B cell (primary cell): ENCODE measurements at regions not wholly inside any gene's neighbourhood (a gene's known extent, or its start where the extent isn't known, plus 50 kb on each side); places are given as distances from the start of the nearest gene placed in this dataset.

ENCODE experiments used
- ATAC-seq: fragments of 200-7000 bp; cut with Tn5 transposase; one replicate; pipeline ENCODE4 v1.10.0; 2021; ENCODE audit warnings: low read depth, mild to moderate bottlenecking, moderate number of reproducible peaks, moderate library complexity
- CTCF ChIA-PET: fragments of 350-600 bp; sonication (Branson Sonifier 250); formaldehyde crosslinking; loops from one replicate; lab custom pipeline; 2021; ENCODE audit warnings: antibody characterized with exemption, inconsistent platforms; lab: Charles Lee
- POLR2A ChIA-PET: fragments of 350-600 bp; sonication (Branson Sonifier 250); formaldehyde crosslinking; loops from one replicate; lab custom pipeline; 2021; ENCODE audit warnings: antibody characterized with exemption; lab: Charles Lee
- DNase-seq: peaks from one replicate; pipeline ENCODE4 v3.0.0; 2013
- H2AFZ ChIP-seq: 2 replicates; pipeline ENCODE4 v1.6.1; 2012; ENCODE audit warnings: mild to moderate bottlenecking, low read depth, low read length; ENCODE audit not compliant: insufficient read depth, poor library complexity, severe bottlenecking
- H3K27ac ChIP-seq, 2 donors: 1 replicate in 1 of 2; 2 replicates in 1 of 2; pipeline ENCODE4 v1.5.1; 2012 to 2013; ENCODE audit warnings: low read length in 2 of 2, mild to moderate bottlenecking in 2 of 2, moderate library complexity in 1 of 2
- H3K27me3 ChIP-seq, 4 experiments: fragments of 200-600 bp in 1 of 4; sonication (generic) in 1 of 4; replicated peaks in 1 of 4; 1 replicate in 2 of 4; 2 replicates in 2 of 4; pipeline versions ENCODE4 v1.6.1 to v1.7.0; 2013 to 2016; ENCODE audit warnings: low read length in 3 of 4, mild to moderate bottlenecking in 2 of 4, mixed read lengths in 1 of 4, moderate library complexity in 1 of 4; ENCODE audit not compliant: insufficient read depth in 4 of 4, control insufficient read depth in 3 of 4; ENCODE audit errors: control extremely low read depth in 1 of 4
- H3K36me3 ChIP-seq, 2 experiments: replicated peaks in 1 of 2; 1 replicate in 1 of 2; 2 replicates in 1 of 2; pipeline versions ENCODE4 v1.6.1 to v1.7.1; 2013; ENCODE audit warnings: low read length in 1 of 2; ENCODE audit not compliant: insufficient read depth in 2 of 2, control insufficient read depth in 1 of 2; ENCODE audit errors: control extremely low read depth in 1 of 2, extremely low read depth in 1 of 2
- H3K4me1 ChIP-seq, 2 donors: fragments of 200-600 bp in 1 of 2; sonication (generic) in 1 of 2; 1 replicate in 1 of 2; 2 replicates in 1 of 2; pipeline versions ENCODE4 v1.5.1 to v1.6.1; 2013 to 2017; ENCODE audit warnings: low read length in 2 of 2; ENCODE audit not compliant: control insufficient read depth in 2 of 2, insufficient read depth in 2 of 2
- H3K4me2 ChIP-seq: replicated peaks from 2 replicates; pipeline ENCODE3; 2012; ENCODE audit warnings: mild to moderate bottlenecking, low read depth, low read length; ENCODE audit not compliant: poor library complexity, severe bottlenecking
- H3K4me3 ChIP-seq, 5 experiments: fragments of 200-600 bp in 1 of 5; sonication (generic) in 1 of 5; 1 replicate in 3 of 5; 2 replicates in 2 of 5; pipeline versions ENCODE4 v1.5.1 to v1.7.0; 2011 to 2016; ENCODE audit warnings: low read length in 4 of 5, mild to moderate bottlenecking in 4 of 5, low read depth in 2 of 5, control low read depth in 1 of 5, moderate library complexity in 1 of 5; ENCODE audit not compliant: insufficient read depth in 1 of 5; ENCODE audit errors: control extremely low read depth in 1 of 5, extremely low read depth in 1 of 5
- H3K79me2 ChIP-seq: fragments of 200-600 bp; sonication (generic); one replicate; pipeline ENCODE4 v1.6.0; 2016; ENCODE audit warnings: low read length; ENCODE audit not compliant: control insufficient read depth, insufficient read depth
- H3K9ac ChIP-seq: fragments of 200-600 bp; sonication (generic); 2 replicates; pipeline ENCODE4 v1.6.1; 2017; ENCODE audit warnings: mild to moderate bottlenecking, low read length, moderate library complexity
- H3K9me3 ChIP-seq, 3 donors: one replicate each; pipeline versions ENCODE4 v1.6.1 to v1.7.1; 2013; ENCODE audit warnings: low read length in 2 of 3; ENCODE audit not compliant: control insufficient read depth in 2 of 3, insufficient read depth in 1 of 3; ENCODE audit errors: control extremely low read depth in 1 of 3
- H4K20me1 ChIP-seq: 2 replicates; pipeline ENCODE4 v1.6.0; 2012; ENCODE audit warnings: mild to moderate bottlenecking, low read length; ENCODE audit not compliant: insufficient read depth, control insufficient read depth, poor library complexity, severe bottlenecking
- H3K27ac Mint-ChIP-seq: one replicate; pipeline ENCODE4 v1.8.0; 2021; ENCODE audit warnings: mixed read lengths
- H3K27me3 Mint-ChIP-seq: one replicate; pipeline ENCODE4 v1.8.0; 2021; ENCODE audit warnings: mixed read lengths
- H3K4me1 Mint-ChIP-seq: one replicate; pipeline ENCODE4 v1.8.0; 2021; ENCODE audit warnings: mixed read lengths
- H3K4me3 Mint-ChIP-seq: one replicate; pipeline ENCODE4 v1.8.0; 2021; ENCODE audit warnings: mixed read lengths
- H3K9me3 Mint-ChIP-seq: one replicate; pipeline ENCODE4 v1.8.0; 2022; ENCODE audit warnings: mixed read lengths; ENCODE audit not compliant: insufficient read depth
- EZH2 ChIP-seq: IDR thresholded peaks from 2 replicates; pipeline ENCODE4 v1.6.1; 2012; ENCODE audit warnings: borderline replicate concordance, low read depth, mild to moderate bottlenecking, moderate library complexity, low read length; ENCODE audit not compliant: insufficient read depth, poor library complexity, severe bottlenecking
- WGBS: methylation state at CpG from one replicate; pipeline ENCODE4 v1.1.5; 2013; ENCODE audit warnings: missing lambda C conversion rate; ENCODE audit not compliant: insufficient coverage; 5-methylcytosine and 5-hydroxymethylcytosine counted together
- intact Hi-C: fragments of 100-400 bp; cut with micrococcal nuclease; formaldehyde crosslinking; loops from one replicate; pipeline ENCODE4 v1.10.0; 2022
- TF ChIP-seq, protein P1 (sequence below): fragments of 200-600 bp; IDR thresholded peaks from one replicate; pipeline ENCODE4 v1.8.0; 2022; ENCODE audit warnings: antibody characterized with exemption, mild to moderate bottlenecking

DNA sequence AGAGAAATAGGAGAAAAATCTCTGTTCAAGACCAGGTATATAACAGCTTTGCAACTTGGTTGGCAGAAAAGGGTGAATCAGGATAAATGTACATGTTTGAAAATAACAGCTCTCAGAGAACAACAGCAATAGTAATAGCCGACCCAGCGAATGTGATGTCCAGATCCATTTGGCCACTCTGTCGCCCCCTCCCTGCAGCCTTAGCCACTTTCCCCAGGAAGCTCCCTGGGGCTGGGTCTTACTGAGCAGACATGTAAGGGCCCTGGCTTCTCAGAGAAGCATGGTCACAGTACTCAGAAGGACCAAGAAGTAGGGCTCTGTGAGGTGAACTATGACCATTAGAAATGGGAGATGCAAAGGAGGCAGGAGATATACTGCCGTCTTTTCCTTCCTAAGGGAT, 154.1 kb upstream of the SNX19 start:
- H3K27ac ChIP-seq = no peak overlapping the region
- DNase-seq (no peak), ATAC-seq (no peak)
- H3K9me3 ChIP-seq = peaks cover 0 to 4% (median 0%) of the 10 kb centered on the region in 3 donors
- no peak overlapping the region for H3K4me3 ChIP-seq
- ChIA-PET POLR2A (no interaction called here), CTCF (interaction anchor here (1.3 kb wide), 1 partner anchor 9 kb away, joined by 3 read pairs; no protein-coding TSS in a partner anchor)
- Mint-ChIP-seq H3K4me1 (no peaks in the 10 kb centered on the region), H3K9me3 (no peaks in the 10 kb centered on the region), H3K27ac (no peak overlapping the region), H3K4me3 (no peak overlapping the region), H3K27me3 (peaks cover 9% of the 10 kb centered on the region)
- no peaks in the 10 kb centered on the region for H3K36me3 ChIP-seq
- H3K79me2 ChIP-seq = no peaks in the 10 kb centered on the region
- no peak overlapping the region for H3K9ac ChIP-seq
- no peak overlapping the region for H3K4me2 ChIP-seq
- TF ChIP-seq EZH2 = no peak
- TF ChIP-seq, protein P1, sequence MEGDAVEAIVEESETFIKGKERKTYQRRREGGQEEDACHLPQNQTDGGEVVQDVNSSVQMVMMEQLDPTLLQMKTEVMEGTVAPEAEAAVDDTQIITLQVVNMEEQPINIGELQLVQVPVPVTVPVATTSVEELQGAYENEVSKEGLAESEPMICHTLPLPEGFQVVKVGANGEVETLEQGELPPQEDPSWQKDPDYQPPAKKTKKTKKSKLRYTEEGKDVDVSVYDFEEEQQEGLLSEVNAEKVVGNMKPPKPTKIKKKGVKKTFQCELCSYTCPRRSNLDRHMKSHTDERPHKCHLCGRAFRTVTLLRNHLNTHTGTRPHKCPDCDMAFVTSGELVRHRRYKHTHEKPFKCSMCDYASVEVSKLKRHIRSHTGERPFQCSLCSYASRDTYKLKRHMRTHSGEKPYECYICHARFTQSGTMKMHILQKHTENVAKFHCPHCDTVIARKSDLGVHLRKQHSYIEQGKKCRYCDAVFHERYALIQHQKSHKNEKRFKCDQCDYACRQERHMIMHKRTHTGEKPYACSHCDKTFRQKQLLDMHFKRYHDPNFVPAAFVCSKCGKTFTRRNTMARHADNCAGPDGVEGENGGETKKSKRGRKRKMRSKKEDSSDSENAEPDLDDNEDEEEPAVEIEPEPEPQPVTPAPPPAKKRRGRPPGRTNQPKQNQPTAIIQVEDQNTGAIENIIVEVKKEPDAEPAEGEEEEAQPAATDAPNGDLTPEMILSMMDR = no peak
- H4K20me1 ChIP-seq = no peaks in the 10 kb centered on the region
- H3K4me1 ChIP-seq = no peaks in the 10 kb centered on the region
- WGBS = 100% methylated on average over 4 of the region's 4 CpGs
- H2AFZ ChIP-seq = no peak overlapping the region
- intact Hi-C loops = no loop called here
- H3K27me3 ChIP-seq = no peaks in the 10 kb centered on the region

DNA sequence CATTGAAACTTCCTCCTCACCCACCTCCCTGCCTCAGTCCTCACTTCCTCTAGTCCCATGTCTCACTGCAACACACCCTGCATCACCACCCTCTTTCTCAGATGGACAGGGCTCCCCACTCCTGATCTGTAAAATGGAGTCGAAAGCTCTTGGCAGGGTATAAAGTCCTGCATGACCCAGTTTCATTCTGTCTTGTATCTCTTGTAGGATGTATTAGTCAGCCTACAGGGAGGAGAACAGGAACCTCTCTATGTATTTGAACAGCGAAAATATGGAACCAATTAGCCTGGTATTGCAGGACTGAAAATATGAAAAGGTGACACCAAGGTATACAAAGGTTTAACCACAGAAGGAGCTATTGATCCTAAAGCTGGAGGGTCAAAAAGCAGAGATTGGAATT, 156.9 kb upstream of the SNX19 start:
- H3K36me3 ChIP-seq = no peaks in the 10 kb centered on the region
- H3K27ac ChIP-seq = no peak overlapping the region
- H3K4me3 Mint-ChIP-seq = no peak overlapping the region
- H3K9me3 Mint-ChIP-seq = no peaks in the 10 kb centered on the region
- DNase-seq = no peak
- intact Hi-C loops = no loop called here
- H3K9me3 ChIP-seq = peaks cover 0 to 4% (median 0%) of the 10 kb centered on the region in 3 donors
- H3K4me1 Mint-ChIP-seq = no peaks in the 10 kb centered on the region
- H3K4me2 ChIP-seq = no peak overlapping the region
- TF ChIP-seq, protein P1 = no peak
- no peak for TF ChIP-seq EZH2
- no peaks in the 10 kb centered on the region for H3K4me1 ChIP-seq
- no peaks in the 10 kb centered on the region for H3K27me3 ChIP-seq
- no peak overlapping the region for H3K27ac Mint-ChIP-seq
- no peaks in the 10 kb centered on the region for H4K20me1 ChIP-seq
- CTCF ChIA-PET = no interaction called here
- no peaks in the 10 kb centered on the region for H3K79me2 ChIP-seq
- H2AFZ ChIP-seq = no peak overlapping the region
- POLR2A ChIA-PET = no interaction called here
- H3K27me3 Mint-ChIP-seq = no peaks in the 10 kb centered on the region
- no peak overlapping the region for H3K4me3 ChIP-seq
- WGBS = 83% methylated on average over 1 of the region's 2 CpGs
- ATAC-seq = no peak
- H3K9ac ChIP-seq = no peak overlapping the region
